OCI-LY7 (cell line): ENCODE measurements at regions not wholly inside any gene's neighbourhood (a gene's known extent, or its start where the extent isn't known, plus 50 kb on each side); places are given as distances from the start of the nearest gene placed in this dataset.

Experiments
- CTCF ChIP-seq: fragments of 200-600 bp; sonication (generic); conservative IDR thresholded peaks from 2 replicates; pipeline ENCODE4 v1.5.1; 2014; ENCODE audit warnings: mild to moderate bottlenecking, antibody characterized with exemption, low read length, moderate library complexity, mixed read lengths
- EZH2phosphoT487 ChIP-seq: fragments of 200-600 bp; sonication (generic); IDR thresholded peaks from 2 replicates; pipeline ENCODE4 v1.6.1; 2018; ENCODE audit warnings: low read depth, borderline replicate concordance, mild to moderate bottlenecking, mixed run types, antibody characterized with exemption, low read length, moderate library complexity, mixed read lengths

DNA sequence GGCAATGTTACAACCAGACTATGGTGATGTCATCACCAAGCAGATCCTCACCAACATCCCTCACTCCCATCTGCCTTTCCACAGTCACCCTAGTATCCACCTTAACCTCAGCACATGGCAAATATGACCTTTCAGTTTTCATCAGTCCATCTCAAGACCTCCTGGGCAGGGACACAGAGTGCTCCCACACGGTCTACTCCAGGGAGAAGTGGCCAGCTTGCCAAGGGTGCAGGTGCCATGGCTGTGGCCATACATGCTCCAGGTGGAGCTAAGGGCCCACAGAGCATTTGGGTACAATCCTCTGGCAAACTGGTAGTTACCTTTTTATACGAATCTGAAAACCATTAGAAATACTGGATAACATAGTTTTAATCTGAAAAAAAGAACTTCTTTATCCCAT lies 453.1 kb downstream of the ADCYAP1 start:
- no peak for TF ChIP-seq CTCF
- no peak for TF ChIP-seq EZH2phosphoT487
